Natural killer cell (primary cell): ENCODE measurements at regions not wholly inside any gene's neighbourhood (a gene's known extent, or its start where the extent isn't known, plus 50 kb on each side); places are given as distances from the start of the nearest gene placed in this dataset.

Experiments
- ATAC-seq, 3 donors: fragments of 150-1000 bp in 2 of 3; fragments of 200-7000 bp in 1 of 3; cut with Tn5 transposase; 1 replicate in 1 of 3; 2 replicates in 2 of 3; pipeline ENCODE4 v1.10.0; 2021; ENCODE audit warnings: mild to moderate bottlenecking in 2 of 3, moderate library complexity in 2 of 3
- DNase-seq, 2 donors: peaks; one replicate each; pipeline versions ENCODE4 v3.0.0 to v3.0.0-alpha.2; 2013 to 2021; ENCODE audit warnings: mixed read lengths in 1 of 2
- H3K27ac ChIP-seq: one replicate; pipeline ENCODE4 v1.5.1; 2013; ENCODE audit warnings: mild to moderate bottlenecking, low read length
- H3K27me3 ChIP-seq: one replicate; pipeline ENCODE4 v1.6.1; 2013; ENCODE audit warnings: low read length; ENCODE audit not compliant: control insufficient read depth, insufficient read depth
- H3K36me3 ChIP-seq: one replicate; pipeline ENCODE4 v1.6.1; 2013; ENCODE audit warnings: low read length; ENCODE audit not compliant: control insufficient read depth, insufficient read depth
- H3K4me1 ChIP-seq: one replicate; pipeline ENCODE4 v1.6.1; 2013; ENCODE audit warnings: low read length; ENCODE audit not compliant: control insufficient read depth, insufficient read depth
- H3K4me3 ChIP-seq: one replicate; pipeline ENCODE4 v1.5.1; 2013; ENCODE audit warnings: low read length
- H3K9me3 ChIP-seq: one replicate; pipeline ENCODE4 v1.6.1; 2013; ENCODE audit warnings: low read length; ENCODE audit not compliant: control insufficient read depth, insufficient read depth
- H3K27ac Mint-ChIP-seq, 2 donors: one replicate each; pipeline ENCODE4 v1.8.0; 2022; ENCODE audit warnings: mild to moderate bottlenecking in 2 of 2, mixed read lengths in 2 of 2, moderate library complexity in 1 of 2
- H3K27me3 Mint-ChIP-seq, 2 donors: one replicate each; pipeline ENCODE4 v1.8.0; 2022; ENCODE audit warnings: low read depth in 2 of 2, mixed read lengths in 2 of 2
- H3K36me3 Mint-ChIP-seq: one replicate; pipeline ENCODE4 v1.8.0; 2022; ENCODE audit warnings: mixed read lengths
- H3K4me1 Mint-ChIP-seq, 2 donors: one replicate each; pipeline ENCODE4 v1.8.0; 2022; ENCODE audit warnings: mixed read lengths in 2 of 2
- H3K4me3 Mint-ChIP-seq: one replicate; pipeline ENCODE4 v1.8.0; 2022; ENCODE audit warnings: mild to moderate bottlenecking, moderate library complexity, mixed read lengths
- H3K9me3 Mint-ChIP-seq, 2 donors: one replicate each; pipeline ENCODE4 v1.8.0; 2022; ENCODE audit warnings: mixed read lengths in 2 of 2
- CTCF ChIP-seq: fragments of 200-600 bp; IDR thresholded peaks from one replicate; pipeline ENCODE4 v1.8.0; 2022; ENCODE audit warnings: antibody characterized with exemption
- WGBS: methylation state at CpG from one replicate; pipeline ENCODE4 v1.1.7; 2013; ENCODE audit warnings: missing lambda C conversion rate; ENCODE audit not compliant: insufficient coverage; 5-methylcytosine and 5-hydroxymethylcytosine counted together
- intact Hi-C: fragments of 100-400 bp; cut with micrococcal nuclease; formaldehyde crosslinking; loops from one replicate; pipeline ENCODE4 v1.14.2; 2022

DNA sequence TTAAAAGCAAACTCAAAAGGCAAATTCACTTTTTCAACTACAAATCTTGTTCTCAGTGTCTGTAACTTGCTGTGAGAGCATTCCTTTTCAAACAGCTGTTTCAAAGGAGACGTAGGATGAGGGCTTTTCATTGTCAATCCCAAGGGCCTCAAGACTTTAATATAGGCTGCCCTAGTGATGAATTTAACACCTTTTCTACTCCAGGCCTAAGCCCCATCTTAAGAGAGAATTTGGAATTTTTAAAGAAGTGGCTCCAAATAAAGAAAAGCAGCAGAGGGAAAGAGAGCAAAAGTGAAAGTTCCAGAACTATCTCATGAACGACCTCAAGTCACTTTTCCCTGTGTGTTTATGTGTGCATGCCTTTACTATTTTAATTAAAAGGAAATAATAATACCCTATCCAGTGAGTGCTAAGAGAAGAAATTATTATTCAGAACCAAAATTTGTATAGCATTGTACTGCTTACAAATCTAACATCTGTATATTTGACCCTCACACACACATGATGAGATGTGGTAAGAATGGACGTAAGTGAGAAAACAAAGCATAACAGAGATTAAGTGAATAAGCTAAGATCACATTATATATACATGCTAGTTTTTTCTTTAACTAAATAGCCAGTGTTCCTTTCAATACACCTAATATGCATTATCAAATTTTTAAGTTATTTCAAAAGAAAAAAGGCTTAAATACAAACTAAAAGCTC, 196.4 kb downstream of the VGLL3 start:
- Histone ChIP-seq H3K36me3 (no peaks in the 10 kb centered on the region), H3K27ac (no peak overlapping the region), H3K9me3 (no peaks in the 10 kb centered on the region), H3K27me3 (no peaks in the 10 kb centered on the region), H3K4me3 (no peak overlapping the region), H3K4me1 (no peaks in the 10 kb centered on the region)
- Mint-ChIP-seq H3K9me3 (peaks cover 0 to 3% of the 10 kb centered on the region in 2 donors), H3K27me3 (no peaks in the 10 kb centered on the region), H3K4me1 (no peaks in the 10 kb centered on the region), H3K4me3 (no peak overlapping the region), H3K36me3 (no peaks in the 10 kb centered on the region), H3K27ac (no peak overlapping the region)
- DNase-seq (no peak), ATAC-seq (no peak)
- intact Hi-C loops = no loop called here
- 100% methylated on average over 1 of the region's 3 CpGs for WGBS
- TF ChIP-seq CTCF = no peak

- no peaks in the 10 kb centered on the region for H3K4me1 ChIP-seq
- ATAC-seq (no peak), DNase-seq (no peak)
- Mint-ChIP-seq H3K27me3 (no peaks in the 10 kb centered on the region), H3K36me3 (no peaks in the 10 kb centered on the region), H3K4me3 (no peak overlapping the region), H3K27ac (no peak overlapping the region), H3K9me3 (no peaks in the 10 kb centered on the region), H3K4me1 (no peaks in the 10 kb centered on the region)
- no peak overlapping the region for H3K4me3 ChIP-seq
- 100% methylated on average over 1 of the region's 1 CpG for WGBS
- TF ChIP-seq CTCF = no peak
- no peak overlapping the region for H3K27ac ChIP-seq
- H3K9me3 ChIP-seq = no peaks in the 10 kb centered on the region
- intact Hi-C loops = no loop called here
- H3K36me3 ChIP-seq = no peaks in the 10 kb centered on the region
- no peaks in the 10 kb centered on the region for H3K27me3 ChIP-seq
These were observed 197.2 kb downstream of the VGLL3 start for GRCh38 chr3:86793786-86794185.

DNA sequence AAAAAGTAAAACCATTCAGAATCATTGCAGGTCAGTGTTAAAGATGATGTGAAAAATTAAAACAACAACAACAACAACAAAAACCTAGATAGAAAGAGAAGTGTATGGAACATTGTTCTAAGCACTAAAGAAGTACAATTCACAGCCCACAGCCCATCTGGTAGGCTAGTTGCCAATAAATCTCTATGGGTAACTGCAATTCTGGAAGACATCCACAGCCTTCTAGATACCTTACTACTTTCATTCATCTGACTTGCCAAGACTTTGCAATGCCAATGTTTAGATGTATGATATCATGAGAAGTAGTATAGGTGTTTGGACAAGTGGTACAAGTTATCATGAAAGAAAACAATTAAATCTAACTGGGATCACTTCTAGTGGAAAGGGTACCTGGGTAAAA, 198.6 kb downstream of the VGLL3 start:
- Mint-ChIP-seq H3K27me3 (no peaks in the 10 kb centered on the region), H3K36me3 (no peaks in the 10 kb centered on the region), H3K4me1 (no peaks in the 10 kb centered on the region), H3K27ac (no peak overlapping the region), H3K9me3 (no peaks in the 10 kb centered on the region), H3K4me3 (no peak overlapping the region)
- intact Hi-C loops = no loop called here
- no peak overlapping the region for H3K4me3 ChIP-seq
- no peaks in the 10 kb centered on the region for H3K9me3 ChIP-seq
- H3K36me3 ChIP-seq = no peaks in the 10 kb centered on the region
- ATAC-seq = no peak
- no peak overlapping the region for H3K27ac ChIP-seq
- H3K4me1 ChIP-seq = no peaks in the 10 kb centered on the region
- TF ChIP-seq CTCF = no peak
- no peak for DNase-seq
- no peaks in the 10 kb centered on the region for H3K27me3 ChIP-seq

GRCh38 chr3:86790884-86791549, 199.9 kb downstream of the VGLL3 start:
- no peak for TF ChIP-seq CTCF
- ATAC-seq (no peak), DNase-seq (no peak)
- Mint-ChIP-seq H3K9me3 (no peaks in the 10 kb centered on the region), H3K4me3 (no peak overlapping the region), H3K36me3 (no peaks in the 10 kb centered on the region), H3K27me3 (no peaks in the 10 kb centered on the region), H3K27ac (no peak overlapping the region), H3K4me1 (no peaks in the 10 kb centered on the region)
- Histone ChIP-seq H3K4me1 (no peaks in the 10 kb centered on the region), H3K4me3 (no peak overlapping the region), H3K9me3 (no peaks in the 10 kb centered on the region), H3K27me3 (no peaks in the 10 kb centered on the region), H3K36me3 (no peaks in the 10 kb centered on the region), H3K27ac (no peak overlapping the region)
- intact Hi-C loops = no loop called here
- 83% methylated on average over 3 of the region's 4 CpGs for WGBS
